B cell (primary cell): ENCODE measurements at regions not wholly inside any gene's neighbourhood (a gene's known extent, or its start where the extent isn't known, plus 50 kb on each side); places are given as distances from the start of the nearest gene placed in this dataset.

ENCODE experiments used
- EZH2 ChIP-seq: IDR thresholded peaks from 2 replicates; pipeline ENCODE4 v1.6.1; 2012; ENCODE audit warnings: borderline replicate concordance, low read depth, mild to moderate bottlenecking, moderate library complexity, low read length; ENCODE audit not compliant: insufficient read depth, poor library complexity, severe bottlenecking
- TF ChIP-seq, protein P1 (sequence below): fragments of 200-600 bp; IDR thresholded peaks from one replicate; pipeline ENCODE4 v1.8.0; 2022; ENCODE audit warnings: antibody characterized with exemption, mild to moderate bottlenecking

DNA sequence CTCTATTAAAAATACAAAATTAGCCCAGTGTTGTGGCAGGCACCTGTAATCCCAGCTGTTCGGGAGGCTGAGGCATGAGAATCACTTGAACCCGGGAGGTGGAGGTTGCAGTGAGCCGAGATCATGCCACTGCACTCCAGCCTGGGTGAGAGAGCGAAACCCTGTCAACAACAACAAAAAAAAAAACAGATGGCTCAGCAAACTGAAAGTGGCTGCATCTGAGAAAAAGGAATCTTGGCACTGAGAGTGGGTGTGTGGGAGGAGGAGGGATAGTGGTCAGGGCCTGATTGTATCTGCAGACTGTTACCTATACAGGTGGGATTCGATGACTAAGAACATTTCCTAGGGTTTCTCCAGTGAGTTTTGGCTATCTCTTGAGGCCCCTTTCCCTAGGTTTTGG lies 122.2 kb upstream of the BARHL2 start:
- TF ChIP-seq, protein P1, sequence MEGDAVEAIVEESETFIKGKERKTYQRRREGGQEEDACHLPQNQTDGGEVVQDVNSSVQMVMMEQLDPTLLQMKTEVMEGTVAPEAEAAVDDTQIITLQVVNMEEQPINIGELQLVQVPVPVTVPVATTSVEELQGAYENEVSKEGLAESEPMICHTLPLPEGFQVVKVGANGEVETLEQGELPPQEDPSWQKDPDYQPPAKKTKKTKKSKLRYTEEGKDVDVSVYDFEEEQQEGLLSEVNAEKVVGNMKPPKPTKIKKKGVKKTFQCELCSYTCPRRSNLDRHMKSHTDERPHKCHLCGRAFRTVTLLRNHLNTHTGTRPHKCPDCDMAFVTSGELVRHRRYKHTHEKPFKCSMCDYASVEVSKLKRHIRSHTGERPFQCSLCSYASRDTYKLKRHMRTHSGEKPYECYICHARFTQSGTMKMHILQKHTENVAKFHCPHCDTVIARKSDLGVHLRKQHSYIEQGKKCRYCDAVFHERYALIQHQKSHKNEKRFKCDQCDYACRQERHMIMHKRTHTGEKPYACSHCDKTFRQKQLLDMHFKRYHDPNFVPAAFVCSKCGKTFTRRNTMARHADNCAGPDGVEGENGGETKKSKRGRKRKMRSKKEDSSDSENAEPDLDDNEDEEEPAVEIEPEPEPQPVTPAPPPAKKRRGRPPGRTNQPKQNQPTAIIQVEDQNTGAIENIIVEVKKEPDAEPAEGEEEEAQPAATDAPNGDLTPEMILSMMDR: no peak
- no peak for TF ChIP-seq EZH2
